Heart left ventricle (tissue), 16 donors: ENCODE measurements at regions not wholly inside any gene's neighbourhood (a gene's known extent, or its start where the extent isn't known, plus 50 kb on each side); places are given as distances from the start of the nearest gene placed in this dataset.

Experiments used
- ATAC-seq, 4 donors: fragments of 200-7000 bp; cut with Tn5 transposase; one replicate each; pipeline ENCODE4 v1.9.1; 2020 to 2022; ENCODE audit warnings: moderate library complexity in 4 of 4, mild to moderate bottlenecking in 3 of 4, moderate number of reproducible peaks in 1 of 4
- DNase-seq, 5 donors: peaks; one replicate each; pipeline ENCODE4 v3.0.0-alpha.2; 2020
- H3K27ac ChIP-seq, 12 donors: fragments of 200-600 bp; sonication (generic) in 4 of 12; one replicate each; pipeline versions ENCODE4 v1.5.0 to v1.8.0; 2016 to 2022; ENCODE audit warnings: mild to moderate bottlenecking in 2 of 12
- H3K27me3 ChIP-seq, 9 donors: fragments of 200-600 bp; sonication (generic) in 2 of 9; one replicate each; pipeline versions ENCODE4 v1.5.1 to v1.8.0; 2016 to 2022; ENCODE audit warnings: mild to moderate bottlenecking in 3 of 9
- H3K36me3 ChIP-seq, 9 donors: fragments of 200-600 bp; sonication (generic) in 2 of 9; one replicate each; pipeline versions ENCODE4 v1.5.0 to v1.8.0; 2018 to 2022; ENCODE audit warnings: mild to moderate bottlenecking in 2 of 9
- H3K4me1 ChIP-seq, 12 donors: fragments of 200-600 bp; sonication (generic) in 4 of 12; one replicate each; pipeline versions ENCODE4 v1.5.0 to v1.8.0; 2016 to 2022; ENCODE audit warnings: mild to moderate bottlenecking in 3 of 12
- H3K4me3 ChIP-seq, 12 donors: fragments of 200-600 bp; sonication (generic) in 4 of 12; one replicate each; pipeline versions ENCODE4 v1.5.0 to v1.8.0; 2017 to 2022; ENCODE audit warnings: mild to moderate bottlenecking in 9 of 12, moderate library complexity in 4 of 12
- H3K9me3 ChIP-seq, 12 donors: fragments of 200-600 bp; sonication (generic) in 4 of 12; one replicate each; pipeline versions ENCODE4 v1.5.0 to v1.8.0; 2016 to 2022; ENCODE audit warnings: mild to moderate bottlenecking in 1 of 12
- CTCF ChIP-seq, 12 donors: fragments of 200-600 bp; sonication (generic) in 4 of 12; IDR thresholded peaks; one replicate each; pipeline versions ENCODE4 v1.5.0 to v1.8.0; 2018 to 2022; ENCODE audit warnings: antibody characterized with exemption in 12 of 12, mild to moderate bottlenecking in 5 of 12
- POLR2A ChIP-seq, 2 donors: fragments of 450-650 bp; IDR thresholded peaks; one replicate each; pipeline ENCODE4 v1.6.1; 2017; ENCODE audit warnings: antibody characterized with exemption in 2 of 2, mild to moderate bottlenecking in 2 of 2, moderate library complexity in 2 of 2
- WGBS, 4 donors: extraction: QIAGEN DNeasy Blood & Tissue Kit in 2 of 4; methylation state at CpG; one replicate each; pipeline versions ENCODE4 v1.1.5 to v1.1.7; 2013 to 2018; 5-methylcytosine and 5-hydroxymethylcytosine counted together
- intact Hi-C, 10 donors: fragments of 100-400 bp; cut with DNase I; formaldehyde crosslinking; loops; one replicate each; pipeline versions ENCODE4 v1.11.1 to v1.14.2; 2022
- donor health status: ischemic (EF 13 %, LVEDD 7.1; RV severe dilation, severe dysfunction).
- donor health status: healthy with polysubstance abuse.
- donor health status: DM: no; HTN: yes; CAD: no.
- donor health status: DM: no; HTN: no; CAD: no.
- donor health status: ischemic (EF 25% LVEDD 6.9; RV normal size, moderate dysfunction).
- donor health status: ischemic (EF 25% LVEDD 5.7; RV mildly dilated, moderate dysfunction).
- donor health status: healthy.
- donor health status: DM: yes; HTN: yes; CAD: no.
- donor health status: ischemic (EF 35%, LVEDD 5.7; RV mildly dilated, moderate dysfunction).
- donor health status: nonischemic (EF 11% LVEDD 7.7; RV severe dilation, severe dysfunction).
- donor health status: DM: yes; HTN: yes; CAD: no.
- donor health status: PGD.
- donor health status: ischemic (EF 29% LVEDD 5.4; RV normal size, mild dysfunction).
- donor health status: nonischemic (EF 23%, LVEDD 6.1; RV moderate dilation, normal function).

- intact Hi-C loops: no loop called here
- ATAC-seq (no peak), DNase-seq (no peak)
- Histone ChIP-seq H3K9me3 (no peaks in the 10 kb centered on the region), H3K4me1 (no peaks in the 10 kb centered on the region), H3K4me3 (no peak overlapping the region), H3K27me3 (no peaks in the 10 kb centered on the region), H3K36me3 (no peaks in the 10 kb centered on the region), H3K27ac (no peak overlapping the region)
- no peak for TF ChIP-seq POLR2A (IDR thresholded peaks at IDR 0.05)
- TF ChIP-seq CTCF (IDR thresholded peaks at IDR 0.05): no peak
- 68 to 70% (median 69%) methylated on average over 11 of the region's 11 CpGs for WGBS, 4 donors
These were observed 267.8 kb upstream of the CLINT1 start for GRCh38 chr5:158126442-158127405.

GRCh38 chr5:158124606-158125316 lies 265.8 kb upstream of the CLINT1 start:
- intact Hi-C loops: no loop called here
- Histone ChIP-seq H3K4me3 (no peak overlapping the region), H3K4me1 (no peaks in the 10 kb centered on the region), H3K27ac (no peak overlapping the region), H3K9me3 (no peaks in the 10 kb centered on the region), H3K36me3 (no peaks in the 10 kb centered on the region), H3K27me3 (no peaks in the 10 kb centered on the region)
- ATAC-seq (no peak), DNase-seq (no peak)
- 95 to 97% (median 96%) methylated on average over 3 of the region's 3 CpGs for WGBS, 4 donors
- TF ChIP-seq POLR2A (IDR thresholded peaks at IDR 0.05): no peak

- WGBS, 4 donors: 83 to 93% (median 91%) methylated on average over 3 of the region's 3 CpGs
- intact Hi-C loops: no loop called here
These were observed 264.6 kb upstream of the CLINT1 start for GRCh38 chr5:158123595-158123994.

GRCh38 chr5:158121678-158122077 lies 262.7 kb upstream of the CLINT1 start:
- ATAC-seq (no peak), DNase-seq (no peak)
- Histone ChIP-seq H3K27ac (no peak overlapping the region), H3K9me3 (no peaks in the 10 kb centered on the region), H3K4me1 (no peaks in the 10 kb centered on the region), H3K36me3 (no peaks in the 10 kb centered on the region), H3K27me3 (peaks cover 0 to 8% (median 0%) of the 10 kb centered on the region in 9 donors), H3K4me3 (no peak overlapping the region)
- 73 to 81% (median 79%) methylated on average over 1 of the region's 1 CpG for WGBS, 4 donors
- TF ChIP-seq CTCF (IDR thresholded peaks at IDR 0.05) (no peak), POLR2A (IDR thresholded peaks at IDR 0.05) (no peak)
- intact Hi-C loops: no loop called here

More at GRCh38 chr5:158123595-158123994, 264.6 kb upstream of the CLINT1 start:
- Histone ChIP-seq H3K4me3 (no peak overlapping the region), H3K9me3 (no peaks in the 10 kb centered on the region), H3K27ac (no peak overlapping the region), H3K27me3 (no peaks in the 10 kb centered on the region), H3K4me1 (no peaks in the 10 kb centered on the region), H3K36me3 (no peaks in the 10 kb centered on the region)
- TF ChIP-seq CTCF (IDR thresholded peaks at IDR 0.05) (no peak), POLR2A (IDR thresholded peaks at IDR 0.05) (no peak)
- ATAC-seq: no peak
- DNase-seq: no peak
